Kasumi-1 (cell line): ENCODE measurements at regions not wholly inside any gene's neighbourhood (a gene's known extent, or its start where the extent isn't known, plus 50 kb on each side); places are given as distances from the start of the nearest gene placed in this dataset.

Experiments
- DNase-seq, 2 experiments: peaks; one replicate each; lab custom pipeline; 2025; lab: John Stamatoyannopoulos, UW

GRCh38 chr13:104002216-104002615 is 936.0 kb upstream of the SLC10A2 start:
- no peak for DNase-seq

- DNase-seq, result no peak
These were observed 935.5 kb upstream of the SLC10A2 start for GRCh38 chr13:104001766-104002165.

- no peak for DNase-seq
These were observed 930.5 kb upstream of the SLC10A2 start for GRCh38 chr13:103996733-103997132.

GRCh38 chr13:103983948-103984347 is 917.7 kb upstream of the SLC10A2 start:
- DNase-seq, result no peak

GRCh38 chr13:103976371-103976770 is 910.2 kb upstream of the SLC10A2 start:
- no peak for DNase-seq

- no peak for DNase-seq
These were observed 907.5 kb upstream of the SLC10A2 start for GRCh38 chr13:103973740-103974139.

GRCh38 chr13:103969520-103970050 is 903.4 kb upstream of the SLC10A2 start:
- no peak for DNase-seq

GRCh38 chr13:103965506-103966243 is 899.5 kb upstream of the SLC10A2 start:
- DNase-seq, result no peak

- DNase-seq, result no peak
These were observed 895.6 kb upstream of the SLC10A2 start for GRCh38 chr13:103961784-103962183.

GRCh38 chr13:103961129-103961528 is 894.9 kb upstream of the SLC10A2 start:
- DNase-seq, result no peak

GRCh38 chr13:103960001-103960400 is 893.8 kb upstream of the SLC10A2 start:
- no peak for DNase-seq

GRCh38 chr13:103958691-103959090 is 892.5 kb upstream of the SLC10A2 start:
- DNase-seq, result no peak

- DNase-seq, result no peak
These were observed 891.7 kb upstream of the SLC10A2 start for GRCh38 chr13:103957939-103958338.

GRCh38 chr13:103953859-103954258 is 887.6 kb upstream of the SLC10A2 start:
- no peak for DNase-seq

- DNase-seq, result no peak
These were observed 886.0 kb upstream of the SLC10A2 start for GRCh38 chr13:103952183-103952582.

GRCh38 chr13:103948426-103948825 is 882.2 kb upstream of the SLC10A2 start:
- no peak for DNase-seq

GRCh38 chr13:103945836-103946235 is 879.6 kb upstream of the SLC10A2 start:
- DNase-seq, result no peak

GRCh38 chr13:103941506-103942140 is 875.4 kb upstream of the SLC10A2 start:
- DNase-seq, result no peak

- DNase-seq, result peak in 1 of 2 experiments; percentile 13
These were observed 868.9 kb upstream of the SLC10A2 start for GRCh38 chr13:103935117-103935516.

GRCh38 chr13:103931885-103932284 is 865.7 kb upstream of the SLC10A2 start:
- DNase-seq, result no peak

- DNase-seq, result no peak
These were observed 865.2 kb upstream of the SLC10A2 start for GRCh38 chr13:103931331-103931845.

GRCh38 chr13:103926118-103926517 is 859.9 kb upstream of the SLC10A2 start:
- no peak for DNase-seq

- no peak for DNase-seq
These were observed 842.7 kb upstream of the SLC10A2 start for GRCh38 chr13:103908911-103909310.
